Chondrocyte (in vitro differentiated cells): ENCODE measurements at regions not wholly inside any gene's neighbourhood (a gene's known extent, or its start where the extent isn't known, plus 50 kb on each side); places are given as distances from the start of the nearest gene placed in this dataset.

Experiments
- DNase-seq: peaks from one replicate; pipeline ENCODE4 v3.0.0; 2021; ENCODE audit warnings: mixed read lengths, low spot score
- H3K27ac Mint-ChIP-seq: one replicate; pipeline ENCODE4 v1.8.0; 2021; ENCODE audit warnings: mild to moderate bottlenecking, moderate library complexity, mixed read lengths; ENCODE audit not compliant: unreplicated experiment
- H3K27me3 Mint-ChIP-seq: 2 replicates; pipeline ENCODE4 v1.8.0; 2021; ENCODE audit warnings: low read depth, mixed read lengths
- H3K36me3 Mint-ChIP-seq: 2 replicates; pipeline ENCODE4 v1.8.0; 2021; ENCODE audit warnings: low read depth, mixed read lengths
- H3K4me1 Mint-ChIP-seq: 2 replicates; pipeline ENCODE4 v1.8.0; 2021; ENCODE audit warnings: low read depth, mild to moderate bottlenecking, mixed read lengths
- H3K4me3 Mint-ChIP-seq: one replicate; pipeline ENCODE4 v1.8.0; 2021; ENCODE audit warnings: mild to moderate bottlenecking, moderate library complexity, mixed read lengths; ENCODE audit not compliant: unreplicated experiment
- H3K9me3 Mint-ChIP-seq: 2 replicates; pipeline ENCODE4 v1.8.0; 2021; ENCODE audit warnings: low read depth, mixed read lengths
- CTCF ChIP-seq: fragments of 200-600 bp; sonication (generic); IDR thresholded peaks from 2 replicates; pipeline ENCODE4 v1.5.0; 2021; ENCODE audit warnings: antibody characterized with exemption, mild to moderate bottlenecking, moderate library complexity

GRCh38 chr11:41954034-41954433 lies 494.6 kb upstream of the LRRC4C start:
- no peak overlapping the region for H3K27ac Mint-ChIP-seq
- DNase-seq: no peak
- H3K4me1 Mint-ChIP-seq: peaks cover 9% of the 10 kb centered on the region
- no peak overlapping the region for H3K4me3 Mint-ChIP-seq
- no peaks in the 10 kb centered on the region for H3K36me3 Mint-ChIP-seq
- H3K9me3 Mint-ChIP-seq: peaks cover 50% of the 10 kb centered on the region
- H3K27me3 Mint-ChIP-seq: no peaks in the 10 kb centered on the region
- no peak for TF ChIP-seq CTCF

GRCh38 chr11:41955066-41955465 lies 495.6 kb upstream of the LRRC4C start:
- no peaks in the 10 kb centered on the region for H3K27me3 Mint-ChIP-seq
- DNase-seq: no peak
- no peak overlapping the region for H3K4me3 Mint-ChIP-seq
- no peak for TF ChIP-seq CTCF
- peaks cover 9% of the 10 kb centered on the region for H3K4me1 Mint-ChIP-seq
- no peaks in the 10 kb centered on the region for H3K36me3 Mint-ChIP-seq
- H3K27ac Mint-ChIP-seq: no peak overlapping the region
- H3K9me3 Mint-ChIP-seq: peaks cover 50% of the 10 kb centered on the region

GRCh38 chr11:41955635-41956400 lies 496.4 kb upstream of the LRRC4C start:
- DNase-seq: no peak
- Mint-ChIP-seq H3K9me3 (peaks cover 48% of the 10 kb centered on the region), H3K4me3 (no peak overlapping the region), H3K4me1 (peaks cover 9% of the 10 kb centered on the region), H3K36me3 (no peaks in the 10 kb centered on the region), H3K27me3 (no peaks in the 10 kb centered on the region), H3K27ac (no peak overlapping the region)
- TF ChIP-seq CTCF: no peak

- H3K36me3 Mint-ChIP-seq: no peaks in the 10 kb centered on the region
- no peaks in the 10 kb centered on the region for H3K27me3 Mint-ChIP-seq
- no peaks in the 10 kb centered on the region for H3K4me1 Mint-ChIP-seq
- TF ChIP-seq CTCF: no peak
- no peak overlapping the region for H3K27ac Mint-ChIP-seq
- H3K4me3 Mint-ChIP-seq: no peak overlapping the region
- H3K9me3 Mint-ChIP-seq: peaks cover 26% of the 10 kb centered on the region
- no peak for DNase-seq
Measured at GRCh38 chr11:41963406-41963805, 504.0 kb upstream of the LRRC4C start.

GRCh38 chr11:41970681-41971080 lies 511.2 kb upstream of the LRRC4C start:
- Mint-ChIP-seq H3K4me1 (no peaks in the 10 kb centered on the region), H3K36me3 (no peaks in the 10 kb centered on the region), H3K9me3 (peaks cover 16% of the 10 kb centered on the region), H3K27ac (no peak overlapping the region), H3K4me3 (no peak overlapping the region), H3K27me3 (no peaks in the 10 kb centered on the region)
- DNase-seq: no peak
- no peak for TF ChIP-seq CTCF
